ENCODE measurements at regions not wholly inside any gene's neighbourhood (a gene's known extent, or its start where the extent isn't known, plus 50 kb on each side); places are given as distances from the start of the nearest gene placed in this dataset.

GRCh38 chr4:54992266-54992665 is 133.1 kb downstream of the KDR start:
- no peak for DNase-seq

- DNase-seq: no peak
Observed at GRCh38 chr4:54988655-54989054, 136.7 kb downstream of the KDR start.

- DNase-seq: no peak
Observed at GRCh38 chr4:54986095-54986846, 139.1 kb downstream of the KDR start.

- DNase-seq: no peak
Observed at GRCh38 chr4:54976682-54977081, 148.7 kb downstream of the KDR start.

GRCh38 chr4:54976031-54976430 is 149.4 kb downstream of the KDR start:
- no peak for DNase-seq

GRCh38 chr4:54973784-54974183 is 151.6 kb downstream of the KDR start:
- DNase-seq: no peak

- peak in 6 of 56 donors; percentile 2 to 21 (median 8) for DNase-seq
Observed at GRCh38 chr4:54971474-54971950, 153.9 kb downstream of the KDR start.

- DNase-seq: no peak
Observed at GRCh38 chr4:54967289-54967688, 158.1 kb downstream of the KDR start.

GRCh38 chr4:54961357-54961975 is 163.9 kb downstream of the KDR start:
- DNase-seq: peak in 2 of 56 donors; percentile 11 to 25

- no peak for DNase-seq
Observed at GRCh38 chr4:54959651-54960116, 165.7 kb downstream of the KDR start.

- no peak for DNase-seq
Observed at GRCh38 chr4:54959131-54959530, 166.3 kb downstream of the KDR start.

- no peak for DNase-seq
Observed at GRCh38 chr4:54958236-54958635, 167.2 kb downstream of the KDR start.

GRCh38 chr4:54954656-54955388 is 170.6 kb downstream of the KDR start:
- no peak for DNase-seq

GRCh38 chr4:54946741-54947140 is 178.7 kb downstream of the KDR start:
- no peak for DNase-seq

- DNase-seq: no peak
Observed at GRCh38 chr4:54945838-54946237, 179.6 kb downstream of the KDR start.

- DNase-seq: no peak
Observed at GRCh38 chr4:54942721-54943120, 182.7 kb downstream of the KDR start.

GRCh38 chr4:54941994-54942552 is 183.3 kb downstream of the KDR start:
- peak in 5 of 56 donors; percentile 3 to 19 (median 6) for DNase-seq

GRCh38 chr4:54940996-54941865 is 184.2 kb downstream of the KDR start:
- DNase-seq: no peak

GRCh38 chr4:54937501-54937900 is 187.9 kb downstream of the KDR start:
- no peak for DNase-seq

GRCh38 chr4:54933579-54933978 is 191.8 kb downstream of the KDR start:
- DNase-seq: no peak

GRCh38 chr4:54930226-54930625 is 195.2 kb downstream of the KDR start:
- DNase-seq: no peak

Measured in amygdala (tissue), 56 donors.